Vagina (tissue), 2 donors: ENCODE measurements at regions not wholly inside any gene's neighbourhood (a gene's known extent, or its start where the extent isn't known, plus 50 kb on each side); places are given as distances from the start of the nearest gene placed in this dataset.

Experiments
- CTCF ChIP-seq, 3 experiments: fragments of 450-650 bp in 2 of 3; fragments of 200-600 bp in 1 of 3; sonication (generic) in 1 of 3; IDR thresholded peaks; one replicate each; pipeline ENCODE4 v1.5.1; 2017 to 2019; ENCODE audit warnings: antibody characterized with exemption in 3 of 3, mild to moderate bottlenecking in 2 of 3, moderate library complexity in 2 of 3
- POLR2A ChIP-seq, 2 donors: fragments of 450-650 bp; IDR thresholded peaks; one replicate each; pipeline ENCODE4 v1.6.1; 2017; ENCODE audit warnings: antibody characterized with exemption in 2 of 2, mild to moderate bottlenecking in 2 of 2, moderate library complexity in 2 of 2

GRCh38 chr2:121069434-121069969 is 215.5 kb downstream of the TFCP2L1 start:
- TF ChIP-seq CTCF (IDR thresholded peaks at IDR 0.05), result no peak
- TF ChIP-seq POLR2A (IDR thresholded peaks at IDR 0.05), result no peak
